GM18519 (cell line): ENCODE measurements at regions not wholly inside any gene's neighbourhood (a gene's known extent, or its start where the extent isn't known, plus 50 kb on each side); places are given as distances from the start of the nearest gene placed in this dataset.
"Not testable (repeated sequence)": the region's sequence is repeated elsewhere in the genome, so short reads cannot be mapped to it uniquely, and the experiment has no call there.

ENCODE experiments used
- ATAC-seq: cut with Tn5 transposase; IDR thresholded peaks from one replicate; pipeline ENCODE4 v1.9.1; 2021; ENCODE audit warnings: mild to moderate bottlenecking, moderate library complexity; ENCODE audit not compliant: unreplicated experiment, low FRiP score

DNA sequence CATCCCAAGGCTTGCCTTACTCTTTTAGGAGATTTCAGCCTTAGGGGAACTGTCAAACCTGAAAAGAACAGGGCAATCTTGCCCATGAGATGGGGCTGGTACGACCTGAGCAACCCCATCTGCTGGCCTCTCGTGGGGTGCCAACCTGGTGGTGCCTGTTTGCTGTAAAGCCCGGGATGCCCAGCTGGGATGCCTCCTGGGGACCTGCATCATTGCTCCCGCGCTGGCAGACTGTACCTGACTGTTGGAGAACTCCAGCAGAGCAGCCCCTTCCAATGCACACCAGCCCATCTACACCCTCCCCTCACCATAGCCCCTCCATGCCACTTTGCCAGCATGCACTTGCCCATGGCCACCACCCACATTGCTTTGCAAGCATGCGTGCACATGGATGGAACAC, 335.7 kb downstream of the RPS29 start:
- ATAC-seq = no peak

DNA sequence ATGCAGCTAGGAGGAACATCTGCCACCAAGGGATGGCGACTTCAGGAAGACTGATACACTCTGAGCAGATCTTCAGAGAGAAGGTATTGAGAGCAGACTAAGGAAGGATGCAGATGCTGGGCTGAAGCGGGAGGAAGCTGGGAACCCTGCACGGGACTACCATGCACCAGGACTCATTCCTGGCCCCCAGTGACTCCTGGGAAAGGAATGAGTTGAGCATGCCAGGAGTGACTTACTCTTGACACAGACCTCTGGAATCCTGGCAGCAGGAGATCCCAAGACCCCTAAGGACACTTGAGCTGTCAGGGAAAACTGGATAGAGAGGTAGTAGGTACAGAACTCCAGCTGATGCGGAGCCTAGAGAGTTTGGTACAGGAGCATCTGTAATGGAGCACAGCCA, 336.1 kb downstream of the RPS29 start:
- ATAC-seq = no peak

DNA sequence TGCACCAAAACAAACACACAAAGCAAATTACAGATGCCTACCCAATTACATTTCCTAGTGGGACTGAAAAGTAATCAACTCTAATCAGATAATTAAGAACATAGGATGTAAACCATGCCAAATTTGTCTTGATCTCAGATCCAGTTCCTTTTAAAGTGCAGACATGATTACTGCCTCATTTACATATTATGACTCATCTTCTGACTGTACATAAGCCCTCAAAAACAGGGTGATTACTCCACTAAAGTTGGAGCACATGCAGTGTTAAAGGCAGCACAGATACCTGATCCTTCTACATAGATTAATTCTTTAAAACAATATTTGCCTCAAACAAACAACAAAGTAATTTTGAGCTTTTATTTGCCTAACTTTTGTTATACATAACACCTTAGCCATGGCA, 337.2 kb downstream of the RPS29 start:
- ATAC-seq = no peak

DNA sequence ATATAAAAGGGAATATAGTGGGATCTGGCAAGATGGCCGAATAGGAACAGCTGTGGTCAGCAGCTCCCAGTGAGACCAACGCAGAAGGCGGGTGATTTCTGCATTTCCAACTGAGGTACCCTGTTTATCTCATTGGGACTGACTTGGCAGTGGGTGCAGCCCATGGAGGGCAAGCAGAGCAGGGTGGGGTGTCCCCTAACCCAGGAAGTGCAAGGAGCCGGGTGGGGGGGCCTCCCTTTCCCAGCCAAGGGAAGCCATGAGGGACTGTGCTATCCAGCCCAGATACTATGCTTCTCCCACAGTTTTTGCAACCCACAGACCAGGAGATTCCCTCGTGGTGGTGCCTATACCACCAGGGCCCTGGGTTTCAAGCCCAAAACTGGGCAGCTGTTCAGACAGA, 342.4 kb downstream of the RPS29 start:
- not testable (repeated sequence) for ATAC-seq

DNA sequence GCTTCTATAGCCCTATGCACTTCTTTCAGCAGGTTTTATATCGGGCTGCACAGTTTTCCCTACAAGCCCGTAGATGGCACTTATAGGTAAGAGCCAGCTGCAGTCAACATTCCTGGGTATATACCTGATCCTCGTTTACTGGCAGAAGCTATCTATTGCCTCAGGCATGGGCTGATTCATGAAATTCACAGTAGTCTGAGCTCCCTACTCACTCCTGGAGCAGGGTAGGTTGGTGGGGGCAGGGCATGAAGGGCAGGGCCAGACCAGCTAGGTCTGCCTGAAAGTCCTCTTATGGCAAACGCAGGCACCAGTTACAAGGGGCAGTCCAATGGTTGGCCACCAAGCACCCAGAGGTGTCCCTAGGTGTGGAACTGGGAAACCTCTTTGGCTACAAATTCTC, 345.8 kb downstream of the RPS29 start:
- no peak for ATAC-seq

DNA sequence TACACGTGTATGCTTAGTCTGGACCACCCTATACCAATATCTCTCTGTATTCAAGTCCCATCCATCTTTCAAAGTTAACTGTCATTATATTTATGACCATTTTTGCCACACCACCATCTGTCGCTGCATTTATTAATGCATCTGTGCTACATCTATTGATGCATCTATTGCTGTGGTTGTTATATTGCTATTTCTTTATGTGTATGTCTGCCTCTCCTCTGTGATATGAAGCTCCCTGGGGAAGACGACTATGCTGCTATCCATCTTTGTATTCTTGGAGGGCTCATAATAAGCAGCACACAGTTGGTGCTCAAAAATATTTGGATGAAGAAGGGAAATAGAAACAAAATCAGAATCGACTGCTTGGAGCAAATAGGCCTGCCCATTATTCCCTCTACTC, 357.6 kb downstream of the RPS29 start:
- no peak for ATAC-seq

DNA sequence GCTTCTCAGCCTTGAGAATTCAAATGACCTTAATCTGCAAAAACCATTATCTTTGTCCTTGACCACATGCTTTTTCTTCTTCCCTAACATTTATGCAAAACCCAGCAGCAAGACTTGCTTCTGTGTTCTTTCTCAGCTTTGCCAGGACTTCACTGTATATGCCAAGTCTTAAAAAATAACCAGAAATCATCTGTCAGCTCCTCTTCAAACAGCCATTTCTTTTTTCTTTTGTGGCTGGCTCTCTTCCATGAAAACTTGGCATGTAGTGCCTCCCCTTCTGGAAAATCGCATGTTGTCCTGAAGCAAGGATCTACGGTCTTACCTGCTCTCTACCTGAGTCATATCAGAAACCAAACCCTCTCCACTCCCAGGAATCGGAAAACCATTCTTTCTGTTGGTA, 364.9 kb downstream of the RPS29 start:
- no peak for ATAC-seq

DNA sequence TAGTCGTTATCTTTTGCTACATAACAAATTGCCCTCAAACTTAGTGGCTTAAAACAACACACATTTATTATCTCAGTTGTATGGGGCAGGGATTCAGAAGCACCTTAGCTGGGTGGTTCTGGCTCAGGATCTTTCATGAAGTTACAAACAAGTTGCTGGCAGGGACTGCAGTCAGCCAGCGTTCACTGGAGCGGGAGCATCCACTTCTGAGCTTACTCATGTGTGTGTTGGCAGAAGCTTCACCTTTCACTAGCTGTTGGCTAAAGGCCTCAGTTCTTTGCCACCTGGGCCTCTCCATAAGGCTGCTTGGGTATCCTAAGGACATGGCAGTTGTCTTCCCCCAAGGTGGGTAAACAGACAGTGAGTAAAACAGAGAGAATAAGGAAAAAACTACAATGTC, 365.7 kb downstream of the RPS29 start:
- no peak for ATAC-seq

DNA sequence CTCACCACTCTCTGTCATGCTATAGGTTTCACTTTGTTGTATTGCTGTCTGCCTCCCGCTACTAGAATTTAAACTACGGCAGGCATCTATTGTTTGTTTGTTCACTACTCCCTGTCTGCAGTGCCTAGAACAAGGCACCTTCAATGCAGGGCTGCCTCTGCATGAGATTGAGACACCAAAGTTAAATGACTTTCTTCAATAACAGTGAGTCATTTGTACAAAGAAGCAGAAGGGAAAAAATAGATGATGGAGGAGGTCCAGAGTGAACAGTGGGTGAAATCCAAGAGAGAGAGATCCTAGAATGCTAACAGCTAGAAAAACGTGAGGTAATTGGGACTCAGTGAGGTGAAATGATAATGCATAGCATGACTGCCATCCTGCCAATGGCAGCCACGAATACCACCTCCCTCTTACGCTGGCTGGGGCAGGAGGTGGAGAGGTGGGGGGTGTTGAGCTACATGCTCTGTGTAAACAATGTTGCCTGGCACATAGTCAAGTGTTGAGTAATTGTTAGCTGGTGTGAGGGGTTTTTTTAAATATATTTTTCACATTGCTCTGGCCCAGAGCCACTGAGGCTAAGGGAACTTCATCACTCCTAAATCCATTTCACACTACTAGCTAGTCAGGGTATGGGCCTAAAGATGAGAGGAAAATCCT, 367.6 kb downstream of the RPS29 start:
- ATAC-seq = no peak

DNA sequence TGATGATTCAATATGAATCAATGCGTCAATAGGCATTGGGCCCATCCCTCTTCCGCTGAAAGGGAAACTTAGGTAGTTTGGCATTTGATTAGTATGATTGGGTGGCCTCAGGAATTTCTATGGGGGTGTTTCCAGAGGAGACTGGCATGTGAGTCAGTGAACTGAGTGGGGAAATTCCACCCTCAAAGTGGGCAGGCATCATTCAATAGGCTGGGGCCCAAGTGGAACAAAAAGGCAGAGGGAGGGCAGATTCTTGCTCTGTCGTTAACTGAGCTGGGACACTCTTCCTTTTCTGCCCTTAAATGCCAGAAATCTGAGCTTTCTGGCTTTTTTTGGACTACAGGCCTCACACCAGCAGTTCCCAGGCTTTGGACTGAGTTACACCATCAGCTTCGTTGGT, 373.5 kb downstream of the RPS29 start:
- ATAC-seq = no peak

DNA sequence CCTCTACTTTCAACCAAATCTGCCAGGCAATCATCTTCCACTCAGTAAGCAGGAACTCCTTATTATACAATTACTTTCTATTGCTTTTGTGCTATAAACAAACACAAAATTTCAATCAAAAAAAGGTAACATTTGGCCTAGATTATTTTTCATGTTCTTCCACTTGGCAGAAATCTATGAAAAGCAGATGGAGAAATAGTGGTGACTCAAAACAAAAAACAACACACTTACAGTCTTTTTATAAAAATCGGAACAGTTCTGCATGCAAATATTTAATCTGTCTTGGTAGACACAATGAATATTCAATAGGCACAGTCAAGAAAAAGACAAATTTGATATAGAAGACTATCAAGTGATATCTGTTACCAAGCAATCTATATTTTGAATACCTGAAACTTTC, 376.8 kb downstream of the RPS29 start:
- no peak for ATAC-seq

DNA sequence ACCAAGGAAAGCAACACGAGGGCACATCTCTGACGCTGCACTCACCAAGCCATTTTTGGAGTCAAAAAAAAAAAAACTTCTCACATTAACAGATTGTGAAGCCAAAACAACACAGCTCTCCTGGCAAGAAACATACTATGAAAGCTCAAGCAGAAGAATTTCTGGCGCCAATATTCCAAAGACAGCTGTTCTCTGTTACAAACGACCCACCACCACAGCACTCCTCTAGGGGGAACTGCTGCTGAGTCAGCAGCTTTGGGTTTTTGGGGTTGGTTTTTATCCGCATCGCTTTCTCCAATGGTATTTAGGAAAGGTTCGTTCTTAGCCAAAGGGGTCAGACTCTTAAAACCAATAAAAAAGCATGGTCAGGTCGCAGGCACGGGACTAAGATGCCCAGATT, 379.4 kb downstream of the RPS29 start:
- ATAC-seq = no peak

DNA sequence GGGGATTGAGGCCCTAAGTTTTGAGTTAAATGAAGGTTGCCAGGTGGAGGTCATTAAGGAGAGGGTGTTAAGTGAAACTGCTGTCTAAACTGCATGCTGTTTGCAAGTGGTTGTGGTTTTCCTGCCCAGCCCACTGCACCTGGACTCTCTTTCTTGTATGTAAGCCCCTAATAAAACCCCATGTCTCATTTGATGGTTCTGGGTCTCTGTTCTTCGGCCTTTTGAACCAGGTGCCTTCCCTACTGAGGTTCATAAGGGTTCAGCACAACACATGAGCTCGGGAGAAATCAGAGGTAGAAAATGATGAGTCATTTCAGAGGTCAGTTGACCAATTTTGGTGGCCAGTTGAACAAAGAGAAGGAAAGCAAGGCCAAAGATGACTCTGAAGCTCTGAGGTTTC, 382.5 kb downstream of the RPS29 start:
- ATAC-seq = no peak

DNA sequence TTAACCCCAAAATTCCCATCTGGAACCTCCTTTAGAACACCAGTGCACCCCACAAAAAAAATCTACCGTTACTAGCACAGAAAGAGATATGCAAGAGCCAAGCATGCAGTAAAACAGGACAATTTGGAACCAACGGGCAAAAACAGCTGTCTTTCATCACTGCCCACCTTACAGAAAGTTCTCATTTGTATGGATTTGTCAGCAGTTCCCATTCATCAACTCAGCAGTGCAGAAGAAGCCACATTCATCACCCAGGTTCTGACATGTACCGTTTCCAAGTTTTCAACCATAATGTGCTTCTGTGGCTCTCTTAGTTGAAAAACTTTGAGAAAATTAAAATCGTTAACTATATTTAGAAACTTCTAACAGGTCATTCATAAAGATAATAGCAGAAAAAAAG, 387.0 kb downstream of the RPS29 start:
- ATAC-seq = no peak

DNA sequence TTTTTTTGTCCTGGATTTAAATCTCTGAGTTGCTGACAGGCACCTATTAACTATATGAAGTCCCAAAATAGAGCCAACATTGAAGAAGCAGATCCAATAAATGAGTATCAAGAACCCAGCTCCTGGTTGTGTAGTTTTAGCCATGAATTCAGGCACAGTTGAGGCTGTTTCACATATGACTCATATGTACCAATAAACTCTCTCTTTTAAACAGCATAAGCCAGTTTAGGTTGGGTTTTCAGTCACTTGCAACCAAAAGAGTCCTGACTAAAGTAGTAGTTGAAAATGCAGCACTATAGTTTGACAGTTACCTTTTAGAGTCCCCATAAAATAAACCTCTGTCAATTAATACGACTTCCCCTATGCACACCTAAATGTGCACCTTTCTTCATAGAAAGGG, 389.9 kb downstream of the RPS29 start:
- no peak for ATAC-seq

DNA sequence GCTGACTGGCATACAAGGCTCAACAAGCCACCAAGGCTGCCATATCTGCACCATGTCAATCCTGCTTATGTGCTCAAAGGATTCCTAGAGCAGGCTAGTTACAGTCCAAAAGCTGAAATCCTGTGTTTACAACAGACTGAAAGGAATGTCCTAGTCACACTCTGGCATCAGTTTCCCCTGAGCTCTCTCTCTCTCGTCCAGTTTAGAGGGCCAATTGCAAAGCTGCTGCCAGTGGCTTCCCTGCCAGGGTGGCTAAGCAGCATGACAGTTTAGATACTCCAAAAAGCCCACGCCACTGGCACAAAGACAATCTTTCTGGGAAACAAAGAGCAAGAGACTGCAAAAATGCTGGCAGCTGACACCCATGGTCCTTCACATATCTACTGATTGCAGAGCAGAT, 392.1 kb downstream of the RPS29 start:
- no peak for ATAC-seq

DNA sequence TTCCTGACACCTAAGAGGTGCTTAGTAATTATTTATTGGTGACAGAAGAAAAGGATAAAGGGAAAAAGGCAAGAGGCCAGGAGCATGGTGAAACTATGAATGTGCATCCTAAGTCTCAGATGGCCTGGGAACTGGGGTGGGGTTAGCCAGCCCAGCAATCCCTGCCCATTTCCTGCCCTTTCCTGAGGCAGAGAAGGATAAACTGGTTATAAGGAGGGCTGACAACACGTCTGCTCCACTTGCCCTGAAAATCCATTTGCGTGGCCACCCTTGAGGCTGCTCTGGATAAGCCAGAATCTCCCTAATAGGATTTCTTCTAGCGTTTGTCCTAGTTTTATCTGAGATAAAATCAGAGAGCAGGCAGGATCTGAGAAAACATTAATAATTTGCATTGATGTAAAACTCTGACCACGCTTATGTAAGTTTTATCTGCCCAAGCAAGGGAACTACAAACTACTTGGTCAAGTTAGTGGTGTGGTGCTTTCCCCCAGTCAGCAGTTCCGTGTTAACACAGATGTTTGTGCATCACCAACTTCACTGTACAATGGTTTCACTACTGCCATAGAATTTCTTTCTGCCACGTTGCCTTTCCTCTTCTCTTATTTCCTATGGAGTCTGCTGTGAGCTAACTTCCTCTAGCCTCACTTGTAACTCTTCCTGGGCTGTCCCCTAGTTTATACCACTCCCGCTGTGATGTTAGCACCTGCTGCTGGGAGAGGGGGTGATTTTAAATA, 392.7 kb downstream of the RPS29 start:
- ATAC-seq = peak; percentile 94

DNA sequence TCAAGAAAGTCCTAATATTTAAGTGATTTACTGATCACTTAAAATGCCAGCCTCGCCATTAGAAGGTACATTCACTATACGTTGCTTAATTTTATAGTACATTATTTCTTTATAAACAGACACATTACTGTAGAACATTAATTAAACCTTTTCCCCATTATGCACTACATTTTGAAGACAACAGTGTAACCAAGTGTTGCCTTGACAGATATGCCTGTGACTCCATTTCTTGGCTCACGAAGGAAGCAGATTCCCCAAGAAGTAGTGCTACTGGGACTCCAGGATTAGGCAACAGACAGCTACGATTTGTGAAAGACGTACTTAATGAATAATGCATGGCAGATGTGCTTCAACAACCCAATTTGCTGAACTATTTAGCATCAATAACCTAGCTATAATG, 394.8 kb downstream of the RPS29 start:
- ATAC-seq = no peak

DNA sequence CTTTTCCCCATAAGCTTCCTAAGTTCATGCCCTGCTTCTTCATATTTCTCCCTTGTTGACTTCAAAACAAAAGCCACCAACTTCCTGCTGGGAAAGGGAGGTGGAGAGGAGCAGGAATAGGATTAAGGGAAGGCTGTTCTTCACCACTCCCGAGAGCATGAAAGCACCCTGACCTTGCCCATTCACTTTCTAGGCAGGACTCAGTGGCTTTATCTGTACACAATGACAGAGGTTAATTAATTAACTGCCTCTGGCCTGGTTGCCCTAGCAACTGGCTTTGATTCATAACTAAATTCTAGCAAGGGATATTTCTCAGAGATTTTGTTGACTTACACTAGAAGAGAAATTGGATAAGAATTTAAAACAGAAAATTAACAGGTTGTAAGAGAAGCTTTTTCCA, 396.8 kb downstream of the RPS29 start:
- no peak for ATAC-seq

DNA sequence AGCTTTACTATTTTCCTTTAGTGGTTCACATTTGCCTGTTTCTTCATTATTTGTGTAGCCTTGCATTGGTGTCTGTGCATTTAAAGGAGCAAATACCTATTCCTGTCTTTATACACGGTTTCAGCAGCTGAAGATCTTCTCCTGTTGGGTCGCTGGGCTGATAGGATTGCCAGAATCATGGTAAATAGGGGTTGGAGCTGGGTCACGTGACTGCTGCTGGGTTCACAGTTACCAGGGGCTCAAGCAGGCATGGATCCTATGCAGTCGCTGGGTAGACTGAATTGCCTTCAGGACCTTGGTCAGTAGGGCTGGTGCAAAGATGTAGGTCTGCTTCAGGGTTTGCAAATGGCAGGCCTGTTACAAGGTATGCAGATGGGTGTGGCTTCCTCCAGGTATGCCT, 398.4 kb downstream of the RPS29 start:
- ATAC-seq = no peak

DNA sequence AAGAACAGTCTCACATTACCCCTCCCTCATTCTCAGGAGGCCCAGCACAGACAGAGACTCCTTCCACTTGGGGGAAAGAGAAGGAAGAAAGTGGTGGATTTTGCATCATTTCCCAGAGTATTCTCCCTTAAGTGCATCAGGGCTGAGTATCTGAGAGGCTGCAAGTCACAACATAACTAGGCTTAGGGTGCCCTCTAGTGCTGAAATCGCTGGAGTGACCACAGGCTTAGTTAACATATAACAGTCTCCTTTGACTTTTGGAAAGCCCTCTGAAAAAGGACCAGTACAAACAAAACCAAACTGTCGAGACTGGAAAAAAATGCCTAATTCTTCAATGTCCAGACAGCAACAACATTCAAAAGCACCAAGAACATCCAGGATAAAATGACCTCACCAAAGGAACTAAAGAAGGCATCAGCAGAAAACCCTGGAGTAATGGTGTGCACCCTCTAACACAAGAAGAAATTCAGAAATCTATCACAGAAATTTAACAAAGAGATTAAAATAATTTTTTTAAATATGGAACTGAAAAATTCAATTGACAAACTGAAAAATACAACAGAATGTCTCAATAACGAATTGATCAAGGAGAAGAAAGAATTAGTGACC, 412.3 kb downstream of the RPS29 start:
- peak; percentile 99 for ATAC-seq

DNA sequence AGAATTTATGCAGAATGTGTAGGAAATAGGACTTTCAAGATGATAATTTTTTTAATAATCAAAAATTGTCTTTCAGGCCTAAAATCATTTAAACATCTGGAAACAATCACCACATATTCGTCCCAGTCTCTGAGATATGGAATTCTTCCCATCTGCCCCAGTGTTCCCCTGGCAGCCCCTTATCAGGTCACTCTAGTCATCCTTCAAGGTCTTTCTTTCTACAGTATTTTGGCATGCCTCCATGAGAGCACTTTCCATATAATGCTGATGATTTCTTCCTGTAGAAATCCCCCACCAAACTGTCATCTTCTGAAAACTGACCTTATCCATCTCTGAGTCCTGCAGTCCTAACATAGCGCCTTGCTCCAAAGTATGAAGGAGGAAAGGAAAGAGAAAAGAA, 422.1 kb downstream of the RPS29 start:
- no peak for ATAC-seq
